ENCODE measurements at regions not wholly inside any gene's neighbourhood (a gene's known extent, or its start where the extent isn't known, plus 50 kb on each side); places are given as distances from the start of the nearest gene placed in this dataset.

GRCh38 chr6:147856687-147857086 is 348.2 kb downstream of the SAMD5 start:
- TF ChIP-seq USF2 (IDR thresholded peaks at IDR 0.05; ENCODE audit: low read depth, low read length) (no peak), CTCF (conservative IDR thresholded peaks at IDR 0.05; ENCODE audit: low read depth, low read length) (no peak), FOS (IDR thresholded peaks at IDR 0.05; ENCODE audit: low read depth, low read length) (no peak), POLR2A (IDR thresholded peaks at IDR 0.05; ENCODE audit: low read depth, low read length) (no peak), CHD1 (IDR thresholded peaks at IDR 0.05; ENCODE audit: low read depth, low read length) (no peak), BHLHE40 (IDR thresholded peaks at IDR 0.05; ENCODE audit: low read depth, low read length) (no peak), MXI1 (IDR thresholded peaks at IDR 0.05; ENCODE audit: borderline replicate concordance, low read depth, low read length) (no peak), MAZ (IDR thresholded peaks at IDR 0.05; ENCODE audit: borderline replicate concordance, low read depth, low read length) (no peak), RFX5 (IDR thresholded peaks at IDR 0.05; ENCODE audit: low read depth, low read length) (no peak), RAD21 (IDR thresholded peaks at IDR 0.05; ENCODE audit: low read length) (no peak), NFE2L2 (IDR thresholded peaks at IDR 0.05; ENCODE audit: low read depth, low read length) (no peak)

All from IMR-90 (cell line).